GM18505 (cell line): ENCODE measurements at regions not wholly inside any gene's neighbourhood (a gene's known extent, or its start where the extent isn't known, plus 50 kb on each side); places are given as distances from the start of the nearest gene placed in this dataset.

ENCODE experiments used
- ATAC-seq: cut with Tn5 transposase; IDR thresholded peaks from one replicate; pipeline ENCODE4 v1.9.1; 2021; ENCODE audit not compliant: unreplicated experiment
- POLR2A ChIP-seq: IDR thresholded peaks from 4 replicates; pipeline ENCODE4 v1.6.1; 2011; ENCODE audit warnings: borderline replicate concordance; ENCODE audit not compliant: insufficient read depth, insufficient read length; ENCODE audit errors: extremely low read depth

DNA sequence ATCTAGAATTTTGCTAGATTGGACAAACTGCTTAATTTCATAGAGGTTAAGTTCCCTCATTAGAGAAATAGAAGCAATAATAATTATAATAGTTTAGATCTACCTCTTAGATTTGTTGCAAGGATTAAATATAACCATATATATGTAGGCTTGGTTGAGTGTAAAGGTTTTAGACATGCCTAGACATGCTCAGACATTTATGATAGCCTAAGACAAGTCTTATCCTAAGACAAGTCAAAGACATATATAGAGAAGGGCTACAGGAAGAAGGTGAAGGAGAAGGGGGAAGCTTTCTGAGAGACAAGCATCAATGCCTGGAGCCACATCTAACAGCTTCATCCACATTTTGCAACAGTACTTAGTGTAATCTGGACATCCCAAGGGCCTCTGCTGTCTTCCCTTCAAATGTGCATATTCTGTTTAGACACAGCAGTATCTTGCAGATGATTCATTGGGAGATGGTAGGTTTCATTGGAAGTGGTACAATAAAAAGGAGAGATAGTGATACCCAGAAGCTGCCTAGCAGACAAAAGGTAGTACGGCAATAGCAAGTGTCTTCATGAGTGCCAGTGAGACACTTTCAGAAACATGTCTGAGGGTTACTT is 146.5 kb downstream of the HGF start:
- TF ChIP-seq POLR2A, result no peak
- ATAC-seq, result no peak

DNA sequence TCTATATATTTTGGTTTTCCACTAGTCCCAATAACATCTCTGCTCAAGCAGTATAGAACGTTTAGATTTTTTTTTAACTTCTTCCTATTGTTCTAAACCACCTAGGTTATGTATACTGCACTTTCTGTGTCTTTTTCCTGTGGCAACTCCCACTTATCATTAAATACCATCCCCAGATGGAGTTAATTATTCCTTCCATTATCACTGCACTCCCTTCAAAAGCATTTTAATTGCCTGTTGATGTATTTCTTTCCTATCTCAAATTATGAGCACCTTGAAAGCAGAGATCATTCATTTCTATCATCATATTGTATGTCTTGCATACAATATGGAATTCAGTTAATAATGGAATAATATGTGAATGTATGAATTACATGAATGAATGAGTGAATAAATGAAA is 148.0 kb downstream of the HGF start:
- no peak for ATAC-seq

DNA sequence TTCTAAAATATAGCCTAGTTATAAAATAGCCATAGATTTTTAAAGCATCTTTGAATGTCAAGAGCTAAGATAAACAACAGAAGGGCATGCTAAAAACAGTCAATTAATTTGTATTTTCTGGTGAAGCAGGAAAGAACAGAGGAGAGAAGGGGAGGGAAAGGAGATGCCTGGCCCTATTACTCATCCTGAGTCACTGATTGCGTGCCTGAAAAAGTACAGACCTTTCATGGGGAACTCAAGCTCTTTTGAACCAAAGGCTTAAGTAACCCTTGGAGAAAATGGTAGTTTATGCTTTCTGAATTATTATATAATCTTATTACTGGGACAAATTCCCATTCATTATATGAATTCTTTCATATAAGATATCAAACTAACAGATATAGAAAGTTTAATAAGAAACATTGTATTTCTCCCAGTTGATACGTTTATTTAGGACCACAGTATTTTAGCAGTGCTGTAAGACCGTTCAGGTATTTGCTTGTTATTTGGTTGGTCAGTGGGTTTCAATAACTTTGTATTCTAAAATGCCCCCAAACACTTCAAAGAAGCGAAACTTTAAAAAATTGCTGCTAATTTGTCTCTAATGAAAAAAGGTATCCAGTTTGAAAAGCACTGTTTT is 151.3 kb downstream of the HGF start:
- ATAC-seq, result no peak
- TF ChIP-seq POLR2A, result no peak

More for the DNA sequence above, 148.0 kb downstream of the HGF start:
- TF ChIP-seq POLR2A, result no peak

DNA sequence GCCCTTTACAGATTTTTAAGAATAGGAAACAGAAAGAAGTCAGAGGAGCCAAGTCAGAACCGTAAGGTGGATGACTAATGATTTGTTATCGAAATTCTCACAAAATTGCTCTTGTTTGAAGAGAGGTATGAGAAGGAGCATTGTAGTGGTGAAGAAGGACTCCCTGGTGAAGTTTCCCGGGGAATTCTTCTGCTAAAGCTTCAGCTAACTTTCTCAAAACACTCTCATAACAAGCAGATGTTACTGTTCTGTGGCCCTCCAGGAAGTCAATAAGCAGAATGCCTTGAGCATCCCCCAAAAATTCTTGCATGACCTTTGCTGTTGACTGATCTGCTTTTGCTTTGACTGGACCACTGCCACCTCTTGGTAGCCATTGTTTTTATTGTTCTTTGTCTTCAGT is 152.9 kb downstream of the HGF start:
- ATAC-seq, result no peak
- no peak for TF ChIP-seq POLR2A

DNA sequence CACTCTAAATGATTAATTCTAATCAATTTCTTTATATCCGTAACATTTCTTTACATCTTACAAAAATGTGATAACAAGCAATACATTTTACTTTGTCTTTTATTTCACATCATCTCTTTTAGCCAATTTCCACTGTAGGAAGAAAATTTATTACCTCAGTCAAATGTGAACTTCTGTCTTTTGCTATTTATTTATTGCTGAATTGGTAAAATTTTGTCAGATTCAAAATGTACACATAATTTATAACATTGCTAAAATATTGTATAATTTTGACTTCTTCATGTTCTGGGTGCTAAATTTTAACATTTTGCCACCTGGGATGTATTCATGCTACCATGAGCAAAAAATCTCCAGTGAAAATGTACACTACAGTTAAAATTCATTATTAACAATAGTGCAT is 158.0 kb downstream of the HGF start:
- no peak for TF ChIP-seq POLR2A
- no peak for ATAC-seq

DNA sequence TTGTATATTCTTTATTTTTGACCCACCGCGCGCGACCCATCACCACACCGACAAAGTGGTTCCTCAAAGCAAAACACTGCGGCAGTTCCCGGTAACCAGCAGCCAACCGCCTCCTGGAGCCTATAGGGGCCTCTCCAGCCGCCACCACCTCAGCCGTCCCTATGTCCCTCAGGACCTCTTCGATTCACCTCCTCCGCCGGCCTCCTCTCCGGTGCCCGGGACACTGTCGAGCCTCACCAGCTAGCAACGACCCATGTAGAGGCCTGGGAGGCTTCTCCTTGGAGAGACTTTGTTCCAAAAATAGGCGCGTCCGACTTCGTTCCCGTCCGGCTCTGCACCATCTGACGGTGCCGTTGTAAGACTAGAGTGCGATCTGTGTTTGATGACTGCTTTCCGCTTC is 158.8 kb downstream of the HGF start:
- TF ChIP-seq POLR2A, result no peak
- ATAC-seq, result no peak

DNA sequence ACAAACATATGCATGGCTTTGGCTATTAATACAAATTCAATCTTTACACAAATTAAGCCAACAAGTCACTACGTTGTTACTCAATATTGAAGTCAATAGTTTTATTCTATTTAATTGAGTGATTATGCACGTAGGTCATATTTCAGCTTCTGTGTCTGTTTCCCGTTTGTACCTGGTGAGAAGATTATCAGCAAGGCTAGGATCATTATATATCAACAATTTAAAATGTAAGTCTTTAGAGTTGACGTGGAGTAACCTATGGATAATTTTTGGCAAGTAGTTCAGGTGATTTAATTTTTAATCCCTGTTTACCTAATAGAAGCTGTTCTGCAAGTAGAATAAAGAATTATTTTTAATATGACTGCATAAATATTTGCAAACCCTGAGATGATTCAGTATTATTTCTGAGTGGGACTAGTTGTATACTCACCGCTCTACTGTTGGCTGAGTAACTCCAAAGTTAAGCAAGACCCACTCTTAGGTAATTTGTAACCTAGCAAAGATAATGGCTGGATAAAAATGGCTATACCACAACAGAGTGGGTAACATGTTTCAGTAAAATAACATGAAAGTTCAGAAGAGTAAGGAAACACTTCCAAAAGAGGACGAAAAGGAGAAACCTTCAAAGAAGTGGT is 161.0 kb downstream of the HGF start:
- TF ChIP-seq POLR2A, result no peak
- no peak for ATAC-seq

DNA sequence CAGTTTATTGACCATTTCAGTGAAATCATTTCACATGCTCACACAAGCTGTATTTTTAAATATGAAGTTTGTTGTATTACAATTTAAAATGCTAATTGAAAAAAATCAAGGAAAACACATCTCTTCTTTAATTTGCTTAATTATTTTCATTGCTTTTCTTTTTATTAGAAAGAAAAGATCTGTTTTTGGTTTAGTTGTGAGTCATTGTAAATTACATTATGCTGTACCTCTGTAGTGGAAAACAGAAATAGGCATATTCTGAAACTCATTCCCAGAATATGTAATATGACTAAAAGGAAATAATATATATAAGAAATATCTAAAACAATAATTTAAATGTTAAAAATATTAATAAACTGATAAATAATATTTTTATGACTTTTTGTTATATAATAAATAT is 161.9 kb downstream of the HGF start:
- no peak for TF ChIP-seq POLR2A
- no peak for ATAC-seq

DNA sequence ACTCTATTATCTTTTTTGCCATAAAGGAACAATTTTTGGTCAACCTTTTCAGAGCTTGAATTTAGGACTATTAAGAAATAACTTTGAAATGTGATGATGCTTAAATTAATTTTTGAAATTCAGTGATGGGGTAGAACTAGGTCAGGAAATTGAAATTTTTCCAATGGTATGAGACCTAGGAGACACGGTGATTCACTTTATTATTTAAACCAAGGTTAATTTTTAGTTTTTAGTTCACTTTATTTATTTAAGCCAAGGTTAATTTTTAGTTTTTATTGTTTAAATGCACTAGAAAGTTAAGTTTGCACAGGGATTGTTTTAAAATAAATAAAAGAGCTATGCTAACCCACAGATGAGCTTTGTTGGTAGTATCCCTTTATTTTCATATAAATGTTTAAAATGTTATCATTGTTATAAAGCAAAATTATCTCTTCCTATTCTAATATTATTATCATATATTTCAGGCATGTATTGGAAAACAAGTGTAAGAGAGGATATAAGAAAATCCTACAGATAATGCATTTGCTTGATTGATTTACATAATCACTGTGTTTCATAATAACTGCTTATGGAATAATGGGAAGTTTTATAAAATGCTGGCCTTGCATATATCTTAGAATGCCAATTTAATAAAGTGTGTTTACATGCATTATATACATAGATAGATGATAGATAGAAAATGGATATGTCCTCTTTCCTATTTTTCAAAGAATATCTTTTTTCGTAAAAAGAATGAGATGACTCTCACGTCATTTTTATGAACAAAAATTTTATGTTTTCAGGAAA is 163.6 kb downstream of the HGF start:
- TF ChIP-seq POLR2A, result no peak
- no peak for ATAC-seq

DNA sequence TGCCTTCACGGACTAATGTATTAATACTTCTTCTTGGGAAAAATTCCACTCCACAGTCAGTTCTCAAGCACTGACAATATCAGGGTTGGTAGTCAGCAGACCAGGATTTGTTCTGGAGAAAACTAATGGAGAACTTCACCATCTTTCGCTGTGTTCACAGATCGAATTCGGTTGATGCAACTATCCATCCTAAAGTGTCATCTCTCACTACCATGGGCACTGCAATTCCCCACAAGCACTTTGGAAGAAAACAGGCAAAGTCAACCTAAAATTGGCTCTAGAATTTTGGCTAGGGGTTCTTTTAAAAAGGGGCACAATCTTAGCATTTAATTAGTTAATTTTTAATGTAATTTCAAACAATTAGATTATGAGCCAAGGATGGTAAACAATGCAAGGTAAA is 164.4 kb downstream of the HGF start:
- ATAC-seq, result no peak
- no peak for TF ChIP-seq POLR2A

DNA sequence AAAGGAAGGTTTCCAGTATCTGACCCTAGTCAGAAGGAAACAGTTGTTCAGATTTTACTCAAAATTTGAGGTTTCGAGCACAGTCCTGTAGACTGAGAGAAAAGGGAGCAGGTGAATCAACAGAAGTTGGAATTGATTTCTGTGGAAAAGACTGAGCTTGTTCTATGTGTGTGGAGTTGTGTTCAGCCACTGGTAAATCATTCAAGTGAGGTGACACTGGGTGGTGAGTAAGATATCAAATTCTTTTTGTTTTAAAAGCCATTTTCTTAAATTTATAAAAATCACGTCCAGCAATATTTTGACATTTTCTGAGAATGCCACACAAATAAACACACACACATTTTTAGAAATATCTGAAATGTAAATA is 165.1 kb downstream of the HGF start:
- no peak for TF ChIP-seq POLR2A
- no peak for ATAC-seq

DNA sequence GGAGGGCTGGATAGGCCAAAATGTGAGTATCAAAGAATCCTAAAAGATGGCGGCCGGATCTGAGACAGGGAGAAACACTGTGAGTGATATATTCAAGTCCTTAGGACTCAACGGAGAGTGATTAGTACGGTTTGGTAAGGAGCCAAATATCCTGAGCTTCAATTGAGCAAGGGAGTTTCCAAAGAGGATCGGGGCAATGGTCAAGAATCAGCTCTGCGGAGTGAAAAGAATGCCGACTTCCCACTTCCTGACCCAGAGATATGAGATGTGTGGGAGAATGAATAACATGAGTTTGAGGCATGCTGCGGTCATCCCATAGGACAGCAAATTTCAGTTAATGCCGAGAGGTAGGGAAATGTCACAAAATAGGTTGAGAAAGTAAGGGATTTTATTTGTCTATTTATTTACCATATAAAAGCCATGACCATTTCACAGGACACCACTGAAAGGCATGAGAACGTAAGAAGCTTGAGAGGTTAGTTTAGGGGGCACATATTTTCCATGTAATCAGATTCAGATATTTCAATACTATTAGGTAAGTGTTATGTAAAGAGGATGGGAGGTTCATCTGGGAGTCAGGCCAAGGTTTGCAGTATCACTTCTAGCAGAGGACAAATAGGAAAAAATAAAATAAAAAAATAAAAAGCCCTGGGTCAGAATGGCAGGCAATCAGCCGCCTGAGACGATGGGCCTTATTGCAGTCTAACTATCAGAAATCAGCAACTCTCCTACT is 165.6 kb downstream of the HGF start:
- ATAC-seq, result no peak
- no peak for TF ChIP-seq POLR2A

DNA sequence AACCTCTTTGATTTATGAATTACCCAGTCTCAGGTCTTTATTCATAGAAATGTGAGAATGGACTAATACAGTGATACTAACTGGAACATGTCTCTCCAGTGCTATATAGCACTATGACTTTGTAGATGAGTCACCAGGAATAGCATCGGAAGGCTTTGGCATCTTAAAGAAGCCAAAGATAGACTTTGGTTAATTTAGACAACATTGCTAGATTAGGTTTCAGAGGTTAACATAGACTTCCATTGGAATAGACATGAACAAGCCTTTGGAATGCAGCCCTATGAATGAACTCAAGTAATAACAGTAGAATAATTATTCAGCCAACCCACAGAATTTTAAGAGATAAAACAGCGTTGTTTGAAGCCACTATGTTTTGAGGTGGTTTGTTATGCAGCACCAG is 169.2 kb downstream of the HGF start:
- ATAC-seq, result no peak
- TF ChIP-seq POLR2A, result no peak
